GM18873 (cell line): ENCODE measurements at regions not wholly inside any gene's neighbourhood (a gene's known extent, or its start where the extent isn't known, plus 50 kb on each side); places are given as distances from the start of the nearest gene placed in this dataset.
"Not testable (repeated sequence)": the region's sequence is repeated elsewhere in the genome, so short reads cannot be mapped to it uniquely, and the experiment has no call there.

ENCODE experiments used
- ATAC-seq: cut with Tn5 transposase; IDR thresholded peaks from one replicate; pipeline ENCODE4 v1.9.1; 2021; ENCODE audit warnings: mild to moderate bottlenecking, moderate library complexity, moderate number of reproducible peaks; ENCODE audit not compliant: unreplicated experiment, low FRiP score

DNA sequence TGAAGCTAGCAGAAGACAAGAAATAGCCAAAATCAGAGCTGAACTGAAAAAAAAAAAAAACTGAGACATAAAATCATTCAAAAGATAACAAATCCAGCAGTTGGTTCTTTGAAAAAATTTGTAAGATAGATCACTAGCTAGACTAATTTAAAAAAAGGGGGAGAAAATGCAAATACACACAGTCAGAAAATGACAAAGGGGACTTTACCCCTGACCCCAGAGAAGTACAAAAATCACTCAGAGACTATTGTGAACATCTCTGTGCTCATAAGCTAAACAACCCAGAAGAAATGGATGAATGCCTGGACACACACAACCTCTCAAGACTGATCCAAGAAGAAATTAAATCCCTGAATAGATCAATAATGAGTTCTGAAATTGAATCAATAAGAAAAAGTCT lies 914.3 kb upstream of the API5 start:
- no peak for ATAC-seq

DNA sequence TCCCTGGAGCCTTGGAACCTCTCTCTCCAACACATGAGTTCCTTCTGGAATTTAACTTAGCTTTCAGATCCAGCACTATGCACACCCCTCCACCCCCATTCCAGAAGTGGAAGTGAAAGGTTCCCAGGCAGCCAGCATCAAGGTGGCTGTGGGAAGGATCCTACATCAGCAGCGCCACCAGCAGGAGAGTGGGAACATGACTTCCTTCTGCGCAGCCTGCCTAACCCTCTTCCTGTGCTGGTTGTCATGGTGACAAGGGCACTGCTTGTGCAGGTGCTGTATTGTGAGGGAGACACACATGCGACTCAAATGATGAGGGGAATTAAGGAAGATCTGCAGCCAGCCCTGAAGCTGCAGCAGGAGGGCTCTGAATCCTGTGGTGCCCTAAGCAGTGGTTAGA lies 904.5 kb upstream of the API5 start:
- ATAC-seq = no peak

DNA sequence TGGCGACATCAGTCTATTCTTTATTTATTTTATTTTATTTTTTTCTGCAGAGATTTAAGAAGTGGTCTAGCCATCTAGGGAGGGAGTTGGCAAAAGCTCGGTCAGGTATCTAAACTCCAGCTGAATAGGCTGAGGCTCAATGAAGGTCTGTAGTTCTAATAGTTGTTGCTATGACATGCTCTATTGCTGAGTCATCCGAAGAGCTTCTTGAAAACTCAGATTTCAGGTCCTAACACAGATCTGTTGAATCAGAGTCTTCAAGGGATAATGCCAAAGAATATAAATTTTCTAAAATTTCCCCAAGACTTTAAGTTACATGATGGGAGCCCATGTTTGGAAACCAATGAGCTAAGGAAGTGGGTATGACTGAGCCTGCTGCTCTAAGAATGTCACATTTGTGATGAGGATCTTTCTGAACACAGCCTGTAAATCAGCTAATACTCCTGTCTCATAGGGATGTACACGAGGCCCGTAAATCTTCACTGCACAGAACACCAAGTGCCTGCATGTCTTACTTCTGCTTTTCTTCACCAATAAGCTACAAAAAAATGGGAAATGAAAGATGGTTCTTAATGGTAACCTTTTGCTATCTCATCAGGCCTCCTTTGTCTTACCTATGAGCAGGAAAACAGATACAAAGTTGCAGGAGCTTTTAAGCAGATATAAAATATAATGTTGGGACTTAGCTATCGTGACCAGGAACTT lies 901.4 kb upstream of the API5 start:
- no peak for ATAC-seq

DNA sequence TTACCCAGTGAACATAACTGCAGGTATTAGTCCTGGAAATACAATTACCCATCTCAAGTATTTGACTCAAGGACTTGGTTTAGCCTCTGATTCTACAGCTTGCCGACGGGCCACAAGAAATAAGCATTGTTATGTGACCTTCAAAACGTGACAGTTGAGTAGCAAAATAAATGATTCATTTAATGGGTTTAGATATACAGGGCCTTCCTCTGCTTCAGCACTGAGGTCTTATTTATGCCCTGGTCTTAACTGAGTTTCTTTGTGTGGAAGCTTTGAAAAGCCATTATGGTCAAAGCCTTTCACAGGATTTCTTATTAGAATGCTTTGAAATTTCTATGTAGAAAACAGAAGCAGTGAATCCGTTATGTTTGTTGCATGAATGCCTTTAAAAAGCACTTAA lies 899.2 kb upstream of the API5 start:
- ATAC-seq = no peak

DNA sequence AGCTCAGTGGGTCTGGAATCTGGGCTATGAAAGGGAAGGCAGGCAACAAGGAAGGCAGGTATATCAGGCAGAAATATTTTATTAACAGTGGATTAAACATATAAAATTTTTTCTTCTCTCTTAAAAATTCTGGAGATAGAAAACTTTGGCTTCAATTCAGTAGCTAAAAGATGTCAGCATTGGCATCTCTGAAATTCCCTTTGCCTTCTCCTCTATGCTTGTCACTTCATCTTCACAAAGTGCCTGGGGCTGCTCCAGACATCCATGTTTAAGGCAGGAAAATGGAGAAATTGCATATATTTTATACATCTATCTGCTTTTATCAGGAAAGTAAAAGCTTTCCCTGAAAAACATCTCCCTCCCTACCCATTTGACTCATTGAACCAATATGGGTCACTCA lies 894.1 kb upstream of the API5 start:
- ATAC-seq = no peak

DNA sequence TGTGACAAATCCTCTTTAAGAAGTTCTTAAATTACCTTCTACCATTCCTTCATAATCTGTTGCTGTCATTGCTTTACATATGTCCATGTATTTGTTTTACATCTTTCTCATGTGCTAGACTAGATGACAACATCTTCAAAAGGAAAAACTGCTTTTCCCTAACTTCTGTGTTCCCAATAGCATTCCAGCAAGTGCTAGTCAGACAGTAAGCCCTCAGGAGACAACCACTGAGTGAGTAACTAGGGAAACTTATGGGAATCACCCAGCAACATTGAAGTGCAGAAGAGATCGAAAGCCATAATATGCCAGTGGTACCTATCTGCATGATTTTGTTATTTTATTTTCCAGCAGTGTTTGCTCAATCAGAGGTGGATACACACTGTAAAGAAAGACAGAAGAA lies 889.7 kb upstream of the API5 start:
- ATAC-seq = no peak

DNA sequence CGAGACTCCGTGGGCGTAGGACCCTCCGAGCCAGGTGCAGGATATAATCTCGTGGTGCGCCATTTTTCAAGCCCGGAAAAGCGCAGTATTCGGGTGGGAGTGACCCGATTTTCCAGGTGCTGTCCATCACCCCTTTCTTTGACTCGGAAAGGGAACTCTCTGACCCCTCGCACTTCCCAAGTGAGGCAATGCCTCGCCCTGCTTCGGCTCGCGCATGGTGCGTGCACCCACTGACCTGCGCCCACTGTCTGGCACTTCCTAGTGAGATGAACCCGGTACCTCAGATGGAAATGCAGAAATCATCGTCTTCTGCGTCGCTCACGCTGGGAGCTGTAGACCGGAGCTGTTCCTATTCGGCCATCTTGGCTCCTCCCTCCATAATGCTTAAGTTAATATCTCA lies 876.9 kb upstream of the API5 start:
- ATAC-seq = not testable (repeated sequence)

DNA sequence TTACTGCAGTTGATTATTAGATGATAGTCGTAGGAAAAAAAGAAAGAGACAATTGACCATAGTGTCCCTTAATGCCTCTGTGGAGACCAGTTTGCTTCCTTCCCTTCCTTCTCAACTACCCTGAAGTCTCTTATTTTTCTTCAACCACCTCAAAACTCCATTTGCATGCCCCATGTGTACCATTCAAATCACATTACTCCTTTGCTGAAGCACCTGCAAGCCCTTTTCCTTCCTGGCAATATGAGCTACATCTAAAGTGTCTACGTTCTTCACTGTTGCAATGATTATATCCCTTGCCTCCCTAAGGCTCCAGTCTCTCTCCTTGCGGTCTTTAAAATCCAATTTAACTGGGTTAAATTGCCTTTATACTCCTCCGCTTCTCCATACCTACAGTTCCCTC lies 867.4 kb upstream of the API5 start:
- no peak for ATAC-seq

DNA sequence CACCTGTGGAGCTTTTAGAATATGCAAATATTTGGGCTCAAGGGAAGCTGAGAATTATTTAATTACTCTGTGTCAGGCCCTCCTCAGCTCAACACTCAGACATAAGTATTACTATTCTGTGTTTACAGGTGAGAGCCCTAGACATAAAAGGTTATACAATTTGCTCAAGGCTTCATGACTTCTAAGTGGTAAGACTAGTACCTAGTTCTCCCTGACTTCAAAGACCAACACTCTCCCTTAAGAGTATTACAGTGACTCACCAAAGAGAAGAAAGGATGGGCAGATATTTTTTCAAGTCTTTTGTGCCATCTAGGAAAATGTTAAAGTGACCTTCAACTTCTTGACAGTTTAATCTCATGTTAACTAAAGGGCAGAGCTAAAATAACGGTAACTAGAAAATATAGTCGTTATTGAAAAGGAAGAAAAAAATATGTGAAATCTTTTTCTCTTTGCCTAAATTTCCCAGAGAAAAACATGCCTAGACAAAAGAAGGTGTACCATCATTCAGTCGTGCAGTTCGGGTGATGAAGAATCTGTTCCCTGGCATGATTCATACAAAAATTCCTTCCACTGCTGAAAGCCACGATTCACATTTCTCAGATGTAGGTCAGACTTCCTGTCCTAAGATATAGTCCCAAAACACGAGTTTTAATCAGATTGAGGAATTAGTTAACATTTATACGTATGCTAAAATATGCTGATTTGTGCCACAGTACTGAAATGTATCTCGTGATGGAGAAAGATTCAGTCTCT lies 849.1 kb upstream of the API5 start:
- ATAC-seq = no peak

DNA sequence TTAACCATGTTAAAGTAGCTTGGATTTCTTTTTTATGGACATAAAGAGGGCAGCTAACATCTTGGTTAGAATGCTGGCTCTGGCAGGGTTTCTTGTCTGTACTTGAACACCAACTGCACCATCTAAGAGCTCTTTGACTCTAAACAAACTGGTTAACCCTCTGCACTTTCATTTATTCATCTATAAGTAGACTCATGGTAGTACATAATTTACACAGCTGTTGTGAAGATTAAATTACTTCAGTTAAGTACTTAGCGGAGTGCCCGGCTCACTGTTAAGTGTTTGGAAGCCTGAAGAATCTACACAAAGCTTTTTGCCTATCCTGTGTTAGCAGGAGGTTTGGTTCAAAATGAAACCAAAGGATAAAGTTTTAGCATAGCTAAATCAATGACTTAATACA lies 846.2 kb upstream of the API5 start:
- no peak for ATAC-seq

DNA sequence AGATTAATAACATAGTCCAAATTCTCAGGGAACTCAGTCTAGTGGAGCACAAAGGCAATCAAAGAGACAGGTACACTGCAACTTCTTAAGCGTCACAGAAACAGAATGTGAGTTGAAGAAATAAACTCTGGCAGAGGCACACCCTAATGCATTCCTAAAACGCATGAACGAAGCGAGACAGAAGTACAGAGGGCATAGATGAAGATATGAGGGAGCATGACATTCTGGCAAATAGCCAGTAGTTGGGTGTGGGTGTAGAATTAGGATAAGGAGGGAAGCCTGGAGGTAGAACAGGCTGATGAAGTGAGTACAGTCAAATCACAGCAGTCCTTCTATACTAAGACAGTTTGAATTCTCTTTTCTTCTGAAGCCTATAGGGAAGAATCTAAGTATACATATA lies 838.7 kb upstream of the API5 start:
- ATAC-seq = no peak

DNA sequence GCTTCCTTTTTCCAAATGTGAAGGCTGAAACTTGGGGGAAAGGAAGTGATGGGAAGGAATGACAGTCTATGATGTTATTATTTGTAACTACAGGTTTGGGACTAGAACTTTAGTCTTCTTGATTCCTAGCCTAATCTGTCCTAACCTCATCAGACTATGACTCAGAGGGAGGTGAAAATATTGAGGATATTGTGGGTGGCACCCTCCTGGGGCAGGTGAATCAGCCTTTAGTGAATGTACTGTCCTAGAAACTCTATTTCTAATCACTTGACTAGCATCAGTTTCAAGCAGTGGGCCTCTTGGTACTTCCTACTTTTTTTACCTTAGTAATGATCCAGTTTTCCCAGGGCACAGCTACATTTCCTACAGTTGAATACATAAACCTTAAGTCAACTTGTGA lies 829.0 kb upstream of the API5 start:
- no peak for ATAC-seq

DNA sequence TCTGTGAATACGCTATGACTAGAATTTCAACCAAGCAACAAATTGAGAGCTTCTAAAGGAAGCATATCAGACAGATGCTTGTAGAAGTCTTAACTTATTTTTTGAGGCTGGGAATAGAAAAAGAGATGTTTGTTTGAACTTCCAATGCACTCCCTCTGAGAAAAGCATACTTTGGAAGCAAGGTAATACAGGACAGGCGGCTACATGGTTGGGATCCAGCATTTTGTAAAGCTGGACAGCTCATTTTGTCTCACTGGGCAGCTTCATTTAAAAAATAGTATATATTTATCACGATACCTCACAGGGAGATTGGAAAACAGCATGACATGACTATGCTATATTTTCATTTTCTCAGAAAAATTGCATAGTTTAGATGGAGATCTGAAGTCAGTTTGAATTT lies 821.3 kb upstream of the API5 start:
- ATAC-seq = no peak

DNA sequence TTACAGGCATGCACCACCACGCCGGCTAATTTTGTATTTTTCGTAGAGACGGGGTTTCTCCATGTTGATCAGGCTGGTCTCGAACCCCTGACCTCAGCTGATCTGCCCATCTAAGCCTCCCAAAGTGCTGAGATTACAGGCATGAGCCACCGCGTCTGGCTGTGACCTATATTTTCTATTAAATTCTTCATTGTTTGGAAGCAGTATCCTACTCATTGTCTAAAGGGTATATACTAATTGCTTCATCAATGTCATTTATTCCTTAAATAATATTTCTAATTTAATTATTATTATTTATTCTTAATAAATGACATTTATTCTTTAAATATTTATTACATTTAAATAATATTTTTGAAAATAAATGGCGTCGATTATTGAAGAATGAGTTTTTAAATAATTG lies 817.3 kb upstream of the API5 start:
- no peak for ATAC-seq

DNA sequence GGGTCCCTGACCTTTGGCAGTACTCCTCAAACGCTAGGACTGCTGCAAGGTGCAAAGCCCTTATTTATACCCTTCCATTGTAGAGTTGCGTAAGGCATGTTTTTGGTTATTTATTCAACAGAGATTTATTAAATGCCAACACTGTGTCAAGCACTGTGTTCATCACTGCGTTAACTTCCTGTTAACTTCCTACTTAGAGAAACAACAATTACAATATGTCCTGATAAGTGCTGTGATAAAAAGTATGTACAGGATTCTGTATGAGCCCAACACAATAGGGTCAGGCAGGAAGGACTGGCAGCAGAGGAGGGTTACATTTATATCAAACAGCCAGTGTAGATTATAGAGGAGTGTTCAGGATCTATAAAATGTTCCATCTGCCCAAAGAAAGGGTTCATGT lies 812.8 kb upstream of the API5 start:
- no peak for ATAC-seq

DNA sequence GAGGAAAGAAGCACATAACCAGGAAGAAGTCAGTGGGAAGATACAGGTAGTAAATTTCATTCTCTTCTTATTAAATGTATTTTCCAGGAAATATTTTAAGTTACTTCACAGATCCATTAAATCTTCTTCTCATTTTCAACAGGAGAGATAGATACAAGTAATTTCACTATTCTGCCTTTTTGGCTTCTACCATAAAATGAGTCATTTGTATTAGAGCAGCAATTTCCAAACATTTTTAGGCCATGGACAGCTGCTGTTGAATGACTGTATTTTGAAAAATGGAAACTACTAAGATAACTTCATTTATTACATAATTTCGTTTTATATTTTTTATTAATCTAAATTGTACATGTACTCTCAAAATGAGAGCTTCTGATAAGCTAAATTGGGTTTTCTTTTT lies 809.6 kb upstream of the API5 start:
- no peak for ATAC-seq

DNA sequence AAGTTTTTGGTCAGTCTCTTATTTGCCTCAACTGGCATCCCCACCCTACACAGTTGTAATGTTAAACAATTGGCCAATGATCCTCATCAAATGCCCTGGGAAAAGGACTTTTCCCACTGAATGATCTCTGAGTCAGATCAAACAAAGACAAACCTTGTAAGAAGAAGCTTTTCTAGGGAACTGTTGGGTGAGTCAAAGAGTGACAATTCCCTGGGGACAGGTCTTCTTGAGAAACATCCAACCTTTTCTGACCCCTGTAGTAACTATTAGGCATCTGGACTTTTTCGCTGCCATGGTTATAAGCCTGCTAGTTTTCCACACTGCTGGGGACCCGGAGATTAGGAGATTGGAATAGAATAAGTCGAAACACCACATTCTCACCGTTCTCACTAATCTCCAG lies 789.8 kb upstream of the API5 start:
- ATAC-seq = no peak

DNA sequence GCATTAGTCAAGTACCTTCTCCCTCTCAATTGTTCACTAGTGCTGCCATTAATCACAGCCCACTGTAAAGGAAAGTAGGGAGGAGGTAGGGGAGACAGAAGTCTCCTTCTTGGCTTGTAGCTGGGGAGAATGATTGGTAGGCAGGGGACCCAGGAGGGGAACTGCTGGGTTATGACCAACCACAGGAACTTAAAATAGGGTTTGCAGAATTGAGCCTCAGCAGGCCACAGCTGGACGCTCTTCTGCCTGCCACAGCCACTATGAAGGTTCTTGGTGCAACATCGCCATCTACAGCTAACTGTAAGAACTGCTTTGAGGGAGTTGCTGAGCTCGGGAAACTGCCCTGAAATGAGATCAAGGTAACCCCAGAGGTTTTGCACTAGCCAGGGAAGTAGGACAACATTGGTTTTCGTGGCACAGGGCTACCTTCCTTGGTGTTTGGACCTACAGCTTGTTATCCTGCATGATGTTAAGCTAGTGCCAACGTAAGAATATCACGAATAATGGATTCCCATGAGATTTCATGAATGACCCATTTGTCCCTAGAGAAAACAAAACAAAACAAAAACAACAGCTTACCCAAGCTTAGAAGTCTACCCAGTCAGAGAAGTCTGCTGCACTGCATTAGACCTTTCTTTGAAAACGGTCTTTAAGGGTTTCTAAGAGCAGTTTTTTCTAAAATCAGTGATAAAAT lies 787.1 kb upstream of the API5 start:
- peak; percentile 88 for ATAC-seq

DNA sequence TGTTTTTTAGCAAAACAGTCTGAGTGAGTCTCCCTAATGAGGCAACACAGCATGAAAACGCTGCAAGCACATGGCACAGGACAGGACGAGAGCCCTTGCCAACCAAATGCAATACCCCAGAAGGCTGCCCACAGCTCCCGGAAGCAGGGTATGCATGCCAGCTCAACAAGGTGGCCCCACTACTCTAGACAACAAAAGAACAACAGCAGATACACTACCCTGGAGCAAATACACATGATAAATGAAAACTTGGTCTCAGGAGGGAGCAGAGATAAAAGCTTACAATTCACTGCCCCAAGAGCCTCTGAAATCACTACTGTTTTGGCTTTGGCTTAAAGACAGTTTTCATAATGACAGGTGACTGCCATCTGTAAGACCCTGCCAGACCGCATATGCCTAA lies 785.4 kb upstream of the API5 start:
- no peak for ATAC-seq

DNA sequence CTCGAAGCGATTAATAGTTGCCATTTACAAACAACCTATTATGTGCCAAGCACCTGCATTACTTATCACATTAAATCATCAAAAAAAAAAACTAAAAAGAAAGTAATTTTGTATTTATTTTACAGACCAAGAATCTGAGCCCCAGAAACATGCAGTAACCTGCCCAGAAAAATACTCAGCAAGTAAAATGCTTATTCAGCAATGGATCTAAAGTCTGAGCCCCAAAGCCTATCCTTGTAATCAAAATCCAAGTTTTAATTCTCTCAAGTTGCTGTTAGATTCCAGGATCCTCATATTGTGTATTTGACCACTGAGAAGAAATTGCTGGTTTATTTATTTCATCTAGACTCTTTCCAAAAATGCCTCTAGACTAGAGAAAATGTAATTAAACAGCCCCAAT lies 783.3 kb upstream of the API5 start:
- no peak for ATAC-seq

DNA sequence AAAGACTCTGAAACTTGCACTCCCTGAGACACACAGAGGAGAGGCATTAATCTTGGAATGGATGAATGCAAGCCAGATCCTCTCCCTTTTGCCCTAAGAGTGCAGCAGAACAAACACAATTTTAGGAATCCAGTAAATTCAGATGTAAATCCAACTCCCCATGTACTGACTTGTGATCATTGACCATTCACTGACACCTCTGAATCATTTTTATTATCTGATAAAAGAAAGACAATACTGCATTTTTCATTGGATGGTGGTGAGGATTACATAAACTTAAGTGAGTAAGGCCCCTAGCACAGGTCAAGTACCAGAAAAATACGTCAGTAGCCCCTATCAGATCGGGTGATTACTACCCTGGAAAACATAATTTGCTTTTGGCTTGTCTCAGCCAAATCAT lies 782.9 kb upstream of the API5 start:
- ATAC-seq = no peak
